HepG2 (cell line): ENCODE measurements at regions not wholly inside any gene's neighbourhood (a gene's known extent, or its start where the extent isn't known, plus 50 kb on each side); places are given as distances from the start of the nearest gene placed in this dataset.
A peak's percentile ranks its signal among the peaks of the same experiment; 100 is the strongest.

ENCODE experiments used
- ATAC-seq: fragments of 200-7000 bp; cut with Tn5 transposase; 3 replicates; pipeline ENCODE4 v1.9.1; 2020; ENCODE audit warnings: mild to moderate bottlenecking, moderate library complexity
- BruUV-seq: library from RNA; stranded (reverse); fragments of 400-500 nt; replicated peaks from 2 replicates; lab custom pipeline; 2021; lab: Mats Ljungman, UMichigan
- CTCF ChIA-PET: fragments of 300-600 bp; formaldehyde crosslinking; extraction: SDS; loops from one replicate; lab custom pipeline; 2021; ENCODE audit warnings: low total read pairs, inconsistent platforms, low intra/inter-chr PET ratio; lab: Yijun Ruan, JAX
- POLR2A ChIA-PET: fragments of 350-600 bp; sonication (Branson Sonifier 250); formaldehyde crosslinking; loops from one replicate; lab custom pipeline; 2020; ENCODE audit warnings: antibody characterized with exemption, inconsistent platforms; lab: Yijun Ruan, JAX
- DNase-seq: peaks from one replicate; pipeline ENCODE4 v3.0.0-alpha.2; 2015; ENCODE audit warnings: low spot score
- FAIRE-seq: peaks from 3 replicates; lab custom pipeline; 2011; peaks lifted over from hg19 to GRCh38; lab: Jason Lieb, UNC
- H2AFZ ChIP-seq: one replicate; pipeline ENCODE4 v1.6.1; 2011; ENCODE audit warnings: low read length, inconsistent platforms
- H3K27ac ChIP-seq: fragments of 300-600 bp; 3 replicates; pipeline ENCODE4 v1.8.0; 2011; ENCODE audit warnings: mixed run types, mild to moderate bottlenecking, mixed read lengths, low read length, inconsistent platforms; ENCODE audit not compliant: insufficient read depth; ENCODE audit errors: extremely low read length
- H3K27me3 ChIP-seq, 2 experiments: fragments of 200-600 bp in 1 of 2; 2 replicates in 1 of 2; 3 replicates in 1 of 2; pipeline versions ENCODE4 v1.6.0 to v1.8.0; 2011; ENCODE audit warnings: low read length in 2 of 2, mild to moderate bottlenecking in 2 of 2, moderate library complexity in 2 of 2, inconsistent platforms in 1 of 2; ENCODE audit not compliant: insufficient read depth in 2 of 2, control insufficient read depth in 1 of 2
- H3K36me3 ChIP-seq, 2 experiments: fragments of 200-600 bp in 1 of 2; replicated peaks in 1 of 2; 2 replicates in 1 of 2; 3 replicates in 1 of 2; pipeline versions ENCODE4 v1.5.1 to v1.8.0; 2011; ENCODE audit warnings: low read length in 2 of 2, inconsistent platforms in 1 of 2; ENCODE audit not compliant: insufficient read depth in 2 of 2, control insufficient read depth in 1 of 2
- H3K4me1 ChIP-seq: 2 replicates; pipeline ENCODE4 v1.5.1; 2012; ENCODE audit warnings: low read length, inconsistent platforms; ENCODE audit not compliant: insufficient read depth
- H3K4me2 ChIP-seq: 2 replicates; pipeline ENCODE4 v1.6.0; 2011; ENCODE audit warnings: low read depth, low read length, inconsistent platforms
- H3K4me3 ChIP-seq, 3 experiments: fragments of 200-600 bp in 1 of 3; sonication (generic), shearing (Covaris generic) in 1 of 3; replicated peaks in 1 of 3; 2 replicates each; pipeline ENCODE4 v1.5.1; 2011 to 2016; ENCODE audit warnings: low read length in 3 of 3, inconsistent platforms in 2 of 3, low read depth in 2 of 3, mild to moderate bottlenecking in 2 of 3, control low read depth in 1 of 3, mixed read lengths in 1 of 3; ENCODE audit not compliant: insufficient read depth in 1 of 3
- H3K79me2 ChIP-seq: one replicate; pipeline ENCODE4 v1.6.1; 2011; ENCODE audit warnings: low read length, inconsistent platforms; ENCODE audit not compliant: insufficient read depth
- H3K9ac ChIP-seq: 2 replicates; pipeline ENCODE4 v1.6.0; 2011; ENCODE audit warnings: mild to moderate bottlenecking, low read depth, low read length, inconsistent platforms; ENCODE audit not compliant: insufficient read depth
- H3K9me3 ChIP-seq: 2 replicates; pipeline ENCODE4 v1.5.1; 2012; ENCODE audit warnings: mild to moderate bottlenecking, low read length
- H4K20me1 ChIP-seq: 2 replicates; pipeline ENCODE4 v1.6.0; 2011; ENCODE audit warnings: inconsistent platforms, mild to moderate bottlenecking, low read length, moderate library complexity; ENCODE audit not compliant: insufficient read depth
- DPF2 ChIP-seq: sonication (generic); formaldehyde crosslinking; IDR thresholded peaks from 2 replicates; pipeline ENCODE4 v1.4.0; 2020; ENCODE audit warnings: mild to moderate bottlenecking, low read depth, missing genetic modification reagents, borderline replicate concordance
- ETV6 ChIP-seq: sonication (generic); formaldehyde crosslinking; conservative IDR thresholded peaks from 2 replicates; pipeline ENCODE4 v1.4.0; 2020; ENCODE audit warnings: missing genetic modification reagents
- GATAD2A ChIP-seq: IDR thresholded peaks from 2 replicates; pipeline ENCODE4 v1.6.1; 2016
- GTF3A ChIP-seq: sonication (generic); formaldehyde crosslinking; conservative IDR thresholded peaks from 2 replicates; pipeline ENCODE4 v1.4.0; 2020; ENCODE audit warnings: mild to moderate bottlenecking, missing genetic modification reagents
- ISL2 ChIP-seq: sonication (generic); formaldehyde crosslinking; IDR thresholded peaks from 2 replicates; pipeline ENCODE4 v1.5.0; 2020; ENCODE audit warnings: missing genetic modification reagents
- KLF13 ChIP-seq: sonication (generic); formaldehyde crosslinking; IDR thresholded peaks from 2 replicates; pipeline ENCODE4 v1.4.0; 2020; ENCODE audit warnings: mild to moderate bottlenecking, missing genetic modification reagents
- KLF16 ChIP-seq, 2 experiments: sonication (generic) in 1 of 2; formaldehyde crosslinking in 1 of 2; IDR thresholded peaks; 2 replicates each; pipeline versions ENCODE4 v1.6.1 to v1.8.0; 2016 to 2023; ENCODE audit warnings: missing genetic modification reagents in 2 of 2, missing compliant biosample characterization in 1 of 2
- PHB2 ChIP-seq: fragments of 450-650 bp; IDR thresholded peaks from 2 replicates; pipeline ENCODE4 v1.6.1; 2018; ENCODE audit not compliant: partially characterized antibody
- REXO4 ChIP-seq: sonication (generic); formaldehyde crosslinking; IDR thresholded peaks from 2 replicates; pipeline ENCODE4 v1.8.0; 2022; ENCODE audit warnings: missing genetic modification reagents, mild to moderate bottlenecking, borderline replicate concordance
- RXRA ChIP-seq: sonication (generic); formaldehyde crosslinking; IDR thresholded peaks from 2 replicates; pipeline ENCODE4 v1.5.1; 2020; ENCODE audit warnings: missing genetic modification reagents
- SOX13 ChIP-seq, 3 experiments: fragments of 450-650 bp in 1 of 3; sonication (generic) in 1 of 3; formaldehyde crosslinking in 1 of 3; IDR thresholded peaks in 2 of 3; conservative IDR thresholded peaks in 1 of 3; 2 replicates each; pipeline versions ENCODE4 v1.5.0 to v1.6.1; 2016 to 2020; ENCODE audit warnings: antibody characterized with exemption in 1 of 3, mild to moderate bottlenecking in 1 of 3, missing compliant biosample characterization in 1 of 3, missing genetic modification reagents in 1 of 3, moderate library complexity in 1 of 3
- SOX5 ChIP-seq: IDR thresholded peaks from 2 replicates; pipeline ENCODE4 v1.6.1; 2016; ENCODE audit warnings: borderline replicate concordance
- SOX6 ChIP-seq, 2 experiments: fragments of 450-650 bp in 1 of 2; sonication (generic) in 1 of 2; formaldehyde crosslinking in 1 of 2; IDR thresholded peaks; 2 replicates each; pipeline versions ENCODE4 v1.4.0 to v1.6.1; 2017 to 2020; ENCODE audit warnings: antibody characterized with exemption in 1 of 2, mild to moderate bottlenecking in 1 of 2, missing genetic modification reagents in 1 of 2
- SPEN ChIP-seq: sonication (generic); formaldehyde crosslinking; IDR thresholded peaks from 2 replicates; pipeline ENCODE4 v1.5.1; 2020; ENCODE audit warnings: low read depth, mild to moderate bottlenecking, missing genetic modification reagents
- TAF1 ChIP-seq: sonication (generic); formaldehyde crosslinking; IDR thresholded peaks from 2 replicates; pipeline ENCODE4 v1.4.0; 2020; ENCODE audit warnings: missing genetic modification reagents
- ZKSCAN8 ChIP-seq: IDR thresholded peaks from 2 replicates; pipeline ENCODE4 v1.6.1; 2016; ENCODE audit warnings: borderline replicate concordance, missing genetic modification reagents, missing compliant biosample characterization
- ZNF260 ChIP-seq: sonication (generic); formaldehyde crosslinking; IDR thresholded peaks from 2 replicates; pipeline ENCODE4 v1.4.0; 2020; ENCODE audit warnings: missing genetic modification reagents, low read depth, mild to moderate bottlenecking, borderline replicate concordance
- ZNF790 ChIP-seq: sonication (generic); formaldehyde crosslinking; IDR thresholded peaks from 2 replicates; pipeline ENCODE4 v1.8.0; 2022; ENCODE audit warnings: missing genetic modification reagents, mild to moderate bottlenecking, borderline replicate concordance
- WGBS: methylation state at CpG from one replicate; pipeline ENCODE4 v1.1.6; 2017; ENCODE audit warnings: low lambda C conversion rate; 5-methylcytosine and 5-hydroxymethylcytosine counted together
- in situ Hi-C: cut with HindIII; loops from 2 replicates; pipeline ENCODE4 v1.10.0; 2017; ENCODE audit warnings: low pct_unique_long_range_greater_than_20kb; ENCODE audit not compliant: extremely low pct_ligation_motif_present
- intact Hi-C: fragments of 100-400 bp; cut with micrococcal nuclease; formaldehyde crosslinking; loops from one replicate; pipeline ENCODE4 v1.10.0; 2022; ENCODE audit not compliant: unreplicated experiment
- TF ChIP-seq, protein P1 (sequence below): sonication (generic); formaldehyde crosslinking; IDR thresholded peaks from 2 replicates; pipeline ENCODE4 v1.8.1; 2023; ENCODE audit warnings: mild to moderate bottlenecking, missing genetic modification reagents
- TF ChIP-seq, protein P2 (sequence below), 2 experiments: IDR thresholded peaks; 2 replicates each; pipeline ENCODE4 v1.6.1; 2011 to 2012; ENCODE audit warnings: low read length in 2 of 2, borderline replicate concordance in 1 of 2, low read depth in 1 of 2, mild to moderate bottlenecking in 1 of 2, moderate library complexity in 1 of 2

DNA sequence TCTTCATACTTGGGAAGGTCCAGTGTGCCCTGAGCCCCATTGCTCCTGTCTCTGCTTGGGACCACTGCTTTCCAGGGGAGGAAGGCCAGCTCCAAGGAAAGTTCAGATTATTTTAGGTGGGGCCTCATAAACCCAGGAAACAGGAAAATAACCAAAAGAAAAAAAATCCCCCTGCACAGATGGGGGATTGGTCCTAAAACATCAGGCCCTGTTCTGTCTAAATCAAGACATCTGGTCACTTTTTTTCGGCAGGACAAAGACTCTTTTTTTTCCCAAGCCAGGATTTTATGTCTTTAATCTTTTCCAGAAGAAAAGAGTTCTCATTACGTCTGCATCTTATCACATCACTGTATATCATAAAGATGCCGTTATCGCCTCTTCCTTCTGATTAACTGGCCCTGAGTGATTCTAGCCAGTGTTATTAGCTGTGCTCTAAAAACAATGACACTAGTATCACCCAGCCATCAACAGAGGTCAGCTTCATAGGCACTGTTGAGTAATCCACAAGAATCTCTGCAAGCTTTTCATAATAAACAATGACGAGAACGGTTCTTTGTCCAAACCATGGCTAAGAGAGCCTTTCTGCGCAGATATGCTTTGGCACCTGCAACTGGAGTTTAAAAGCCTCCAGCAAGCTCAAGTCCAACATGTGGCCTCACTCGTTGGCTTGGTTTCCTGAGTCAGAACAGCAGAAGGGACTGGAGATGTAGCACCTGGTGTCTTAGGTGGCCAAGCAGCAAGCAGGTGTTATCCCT lies 138.2 kb downstream of the VAPA start:
- no peaks in the 10 kb centered on the region for H3K9me3 ChIP-seq
- CTCF ChIA-PET, result no interaction called here
- 0 out of 5 replicates have a peak, but pooled peaks cover 0 to 3% of the 10 kb centered on the region in 2 experiments for H3K27me3 ChIP-seq
- H2AFZ ChIP-seq, result no peak overlapping the region
- no peaks in the 10 kb centered on the region for H3K4me1 ChIP-seq
- ATAC-seq (no peak), FAIRE-seq (no peak), DNase-seq (peak; percentile 20)
- H3K4me2 ChIP-seq, result no peak overlapping the region
- in situ Hi-C loops (no loop called here), intact Hi-C loops (no loop called here)
- 12% methylated on average over 8 of the region's 8 CpGs for WGBS
- H3K4me3 ChIP-seq, result no peak overlapping the region
- no peaks in the 10 kb centered on the region for H3K36me3 ChIP-seq
- POLR2A ChIA-PET, result no interaction called here
- no TSS peak for BruUV-seq
- no peak overlapping the region for H3K9ac ChIP-seq
- H3K27ac ChIP-seq, result no peak overlapping the region
- no peaks in the 10 kb centered on the region for H4K20me1 ChIP-seq
- no peaks in the 10 kb centered on the region for H3K79me2 ChIP-seq
- TF ChIP-seq, protein P1, sequence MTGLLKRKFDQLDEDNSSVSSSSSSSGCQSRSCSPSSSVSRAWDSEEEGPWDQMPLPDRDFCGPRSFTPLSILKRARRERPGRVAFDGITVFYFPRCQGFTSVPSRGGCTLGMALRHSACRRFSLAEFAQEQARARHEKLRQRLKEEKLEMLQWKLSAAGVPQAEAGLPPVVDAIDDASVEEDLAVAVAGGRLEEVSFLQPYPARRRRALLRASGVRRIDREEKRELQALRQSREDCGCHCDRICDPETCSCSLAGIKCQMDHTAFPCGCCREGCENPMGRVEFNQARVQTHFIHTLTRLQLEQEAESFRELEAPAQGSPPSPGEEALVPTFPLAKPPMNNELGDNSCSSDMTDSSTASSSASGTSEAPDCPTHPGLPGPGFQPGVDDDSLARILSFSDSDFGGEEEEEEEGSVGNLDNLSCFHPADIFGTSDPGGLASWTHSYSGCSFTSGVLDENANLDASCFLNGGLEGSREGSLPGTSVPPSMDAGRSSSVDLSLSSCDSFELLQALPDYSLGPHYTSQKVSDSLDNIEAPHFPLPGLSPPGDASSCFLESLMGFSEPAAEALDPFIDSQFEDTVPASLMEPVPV (CRISPR knock-in tag), result no peak
- TF ChIP-seq ISL2 (no peak), ZKSCAN8 (CRISPR knock-in tag) (no peak), GATAD2A (CRISPR knock-in tag) (no peak), SOX13 (IDR thresholded peaks at IDR 0.05) (no peak), SOX13 (CRISPR knock-in tag; conservative IDR thresholded peaks at IDR 0.05 in 1 of 2, IDR thresholded peaks at IDR 0.05 in 1 of 2) (peak in 1 of 2 experiments; percentile 69; a peak in 2 of 4 replicates), TAF1 (CRISPR knock-in tag) (no peak), PHB2 (no peak), DPF2 (CRISPR knock-in tag) (no peak), KLF13 (CRISPR knock-in tag) (no peak), GTF3A (CRISPR knock-in tag) (no peak), ZNF260 (CRISPR knock-in tag) (no peak), ETV6 (CRISPR knock-in tag) (no peak), ZNF790 (CRISPR knock-in tag) (no peak), REXO4 (no peak), SOX5 (CRISPR knock-in tag) (peak; percentile 39; the same call in 1 of the 2 replicates), KLF16 (CRISPR knock-in tag; IDR thresholded peaks at IDR 0.05) (no peak), RXRA (CRISPR knock-in tag) (no peak), SOX6 (IDR thresholded peaks at IDR 0.05) (no peak), SOX6 (CRISPR knock-in tag; IDR thresholded peaks at IDR 0.05) (0 out of 2 replicates have a peak, but pooled peaks have one; percentile 14), SPEN (CRISPR knock-in tag) (no peak)
- TF ChIP-seq, protein P2, sequence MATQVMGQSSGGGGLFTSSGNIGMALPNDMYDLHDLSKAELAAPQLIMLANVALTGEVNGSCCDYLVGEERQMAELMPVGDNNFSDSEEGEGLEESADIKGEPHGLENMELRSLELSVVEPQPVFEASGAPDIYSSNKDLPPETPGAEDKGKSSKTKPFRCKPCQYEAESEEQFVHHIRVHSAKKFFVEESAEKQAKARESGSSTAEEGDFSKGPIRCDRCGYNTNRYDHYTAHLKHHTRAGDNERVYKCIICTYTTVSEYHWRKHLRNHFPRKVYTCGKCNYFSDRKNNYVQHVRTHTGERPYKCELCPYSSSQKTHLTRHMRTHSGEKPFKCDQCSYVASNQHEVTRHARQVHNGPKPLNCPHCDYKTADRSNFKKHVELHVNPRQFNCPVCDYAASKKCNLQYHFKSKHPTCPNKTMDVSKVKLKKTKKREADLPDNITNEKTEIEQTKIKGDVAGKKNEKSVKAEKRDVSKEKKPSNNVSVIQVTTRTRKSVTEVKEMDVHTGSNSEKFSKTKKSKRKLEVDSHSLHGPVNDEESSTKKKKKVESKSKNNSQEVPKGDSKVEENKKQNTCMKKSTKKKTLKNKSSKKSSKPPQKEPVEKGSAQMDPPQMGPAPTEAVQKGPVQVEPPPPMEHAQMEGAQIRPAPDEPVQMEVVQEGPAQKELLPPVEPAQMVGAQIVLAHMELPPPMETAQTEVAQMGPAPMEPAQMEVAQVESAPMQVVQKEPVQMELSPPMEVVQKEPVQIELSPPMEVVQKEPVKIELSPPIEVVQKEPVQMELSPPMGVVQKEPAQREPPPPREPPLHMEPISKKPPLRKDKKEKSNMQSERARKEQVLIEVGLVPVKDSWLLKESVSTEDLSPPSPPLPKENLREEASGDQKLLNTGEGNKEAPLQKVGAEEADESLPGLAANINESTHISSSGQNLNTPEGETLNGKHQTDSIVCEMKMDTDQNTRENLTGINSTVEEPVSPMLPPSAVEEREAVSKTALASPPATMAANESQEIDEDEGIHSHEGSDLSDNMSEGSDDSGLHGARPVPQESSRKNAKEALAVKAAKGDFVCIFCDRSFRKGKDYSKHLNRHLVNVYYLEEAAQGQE (IDR thresholded peaks at IDR 0.05; ENCODE audit: borderline replicate concordance in 1 of 2, low read depth in 1 of 2, low read length in 2 of 2), result no peak
